WERI-Rb-1 (cell line): ENCODE measurements at regions not wholly inside any gene's neighbourhood (a gene's known extent, or its start where the extent isn't known, plus 50 kb on each side); places are given as distances from the start of the nearest gene placed in this dataset.

Experiments used
- DNase-seq: peaks from one replicate; pipeline ENCODE4 v3.0.0-alpha.2; 2020
- H3K27ac ChIP-seq: fragments of 250-450 bp; sonication (Bioruptor Pico); 2 replicates; pipeline ENCODE4 v1.5.1; 2020; ENCODE audit warnings: mild to moderate bottlenecking, moderate library complexity
- H3K27me3 ChIP-seq: fragments of 250-450 bp; sonication (Bioruptor Pico); 2 replicates; pipeline ENCODE4 v1.5.1; 2021; ENCODE audit warnings: mild to moderate bottlenecking, low read depth, moderate library complexity; ENCODE audit not compliant: insufficient read depth, severe bottlenecking
- H3K36me3 ChIP-seq: fragments of 250-450 bp; sonication (Bioruptor Pico); 2 replicates; pipeline ENCODE4 v1.5.1; 2020; ENCODE audit warnings: mild to moderate bottlenecking, moderate library complexity
- H3K4me3 ChIP-seq: 2 replicates; pipeline ENCODE4 v1.5.1; 2011; ENCODE audit warnings: low read depth, mild to moderate bottlenecking, control low read depth, low read length
- H3K9me3 ChIP-seq: fragments of 250-450 bp; sonication (Bioruptor Pico); 2 replicates; pipeline ENCODE4 v1.5.1; 2021; ENCODE audit warnings: mild to moderate bottlenecking, moderate library complexity; ENCODE audit not compliant: severe bottlenecking
- TF ChIP-seq, protein P1 (sequence below): IDR thresholded peaks from 2 replicates; pipeline ENCODE4 v1.5.1; 2011; ENCODE audit warnings: low read depth, mild to moderate bottlenecking, control low read depth, inconsistent platforms, low read length

DNA sequence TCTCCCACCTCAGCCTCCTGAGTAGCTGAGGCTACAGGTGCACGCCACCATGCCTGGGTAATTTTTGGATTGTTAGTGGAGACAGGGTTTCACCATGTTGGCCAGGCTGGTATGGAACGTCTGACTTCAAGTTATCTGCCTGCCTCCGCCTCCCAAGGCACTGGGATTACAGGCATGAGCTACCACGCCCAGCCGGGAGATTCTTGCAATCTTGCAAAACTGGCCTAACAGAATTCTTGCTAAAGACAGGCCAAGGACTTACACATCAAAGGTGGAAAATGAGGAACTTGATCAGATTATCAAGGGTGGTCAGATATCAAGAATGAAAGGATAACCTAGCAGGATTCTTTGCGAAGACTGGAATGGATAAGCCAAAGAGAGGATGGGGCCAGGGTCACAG is 98.3 kb upstream of the TIAM1 start:
- no peaks in the 10 kb centered on the region for H3K27me3 ChIP-seq
- H3K27ac ChIP-seq, result no peak overlapping the region
- no peak for DNase-seq
- peaks cover 3% of the 10 kb centered on the region for H3K9me3 ChIP-seq
- TF ChIP-seq, protein P1, sequence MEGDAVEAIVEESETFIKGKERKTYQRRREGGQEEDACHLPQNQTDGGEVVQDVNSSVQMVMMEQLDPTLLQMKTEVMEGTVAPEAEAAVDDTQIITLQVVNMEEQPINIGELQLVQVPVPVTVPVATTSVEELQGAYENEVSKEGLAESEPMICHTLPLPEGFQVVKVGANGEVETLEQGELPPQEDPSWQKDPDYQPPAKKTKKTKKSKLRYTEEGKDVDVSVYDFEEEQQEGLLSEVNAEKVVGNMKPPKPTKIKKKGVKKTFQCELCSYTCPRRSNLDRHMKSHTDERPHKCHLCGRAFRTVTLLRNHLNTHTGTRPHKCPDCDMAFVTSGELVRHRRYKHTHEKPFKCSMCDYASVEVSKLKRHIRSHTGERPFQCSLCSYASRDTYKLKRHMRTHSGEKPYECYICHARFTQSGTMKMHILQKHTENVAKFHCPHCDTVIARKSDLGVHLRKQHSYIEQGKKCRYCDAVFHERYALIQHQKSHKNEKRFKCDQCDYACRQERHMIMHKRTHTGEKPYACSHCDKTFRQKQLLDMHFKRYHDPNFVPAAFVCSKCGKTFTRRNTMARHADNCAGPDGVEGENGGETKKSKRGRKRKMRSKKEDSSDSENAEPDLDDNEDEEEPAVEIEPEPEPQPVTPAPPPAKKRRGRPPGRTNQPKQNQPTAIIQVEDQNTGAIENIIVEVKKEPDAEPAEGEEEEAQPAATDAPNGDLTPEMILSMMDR, result no peak
- no peak overlapping the region for H3K4me3 ChIP-seq
- H3K36me3 ChIP-seq, result no peaks in the 10 kb centered on the region

DNA sequence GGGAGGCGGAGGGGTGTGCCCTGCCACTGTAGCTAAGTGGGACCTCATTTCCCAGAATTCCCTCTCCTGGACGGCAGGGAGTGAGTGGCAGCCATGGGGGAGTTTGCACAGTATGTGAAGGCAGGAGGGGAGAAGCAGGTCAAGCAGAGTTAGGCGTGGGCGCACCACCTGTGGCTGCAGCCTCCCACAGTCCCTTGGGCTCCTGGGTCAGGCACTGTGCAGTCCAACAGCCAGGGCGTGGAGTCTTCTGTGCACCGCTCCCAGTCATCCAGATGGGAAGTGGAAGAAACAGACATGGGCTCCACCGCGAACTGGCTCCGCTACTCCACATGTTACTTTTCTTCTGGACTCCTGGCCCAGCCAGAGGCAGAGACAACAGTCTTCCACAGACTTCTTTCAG is 85.4 kb upstream of the TIAM1 start:
- no peak overlapping the region for H3K27ac ChIP-seq
- H3K4me3 ChIP-seq, result no peak overlapping the region
- peaks cover 3% of the 10 kb centered on the region; the same call in 1 of the 2 replicates for H3K36me3 ChIP-seq
- TF ChIP-seq, protein P1, result no peak
- no peak for DNase-seq
- no peaks in the 10 kb centered on the region for H3K27me3 ChIP-seq
- no peaks in the 10 kb centered on the region for H3K9me3 ChIP-seq

DNA sequence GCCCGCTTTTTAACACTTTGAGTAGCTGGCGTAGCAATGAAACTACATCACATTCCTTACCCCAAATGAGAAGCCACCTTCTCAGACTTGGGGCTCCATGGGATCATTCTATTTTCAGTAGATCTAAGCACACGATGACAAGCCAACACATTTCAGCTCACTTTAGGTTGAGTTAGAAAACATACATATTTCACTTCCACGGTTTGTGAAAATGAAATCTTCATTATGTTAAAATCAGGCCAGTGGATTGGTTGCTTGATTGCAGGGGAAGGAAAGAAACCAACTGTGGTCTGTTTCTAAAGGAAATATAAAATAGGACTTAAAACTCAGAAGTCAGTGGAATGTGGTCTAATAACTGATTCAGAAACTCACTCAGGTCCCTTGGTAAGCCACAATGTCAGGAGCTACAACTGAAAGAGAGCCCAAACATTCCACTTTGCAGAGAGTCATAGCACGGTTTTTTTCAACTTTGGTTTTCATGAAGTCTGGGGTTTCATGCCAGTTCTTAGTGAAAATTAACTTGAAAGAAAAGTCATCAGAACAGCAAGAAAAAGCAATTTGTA is 82.3 kb upstream of the TIAM1 start:
- H3K27ac ChIP-seq, result no peak overlapping the region
- TF ChIP-seq, protein P1, result no peak

GRCh38 chr21:31425138-31425537 is 81.1 kb upstream of the TIAM1 start:
- Histone ChIP-seq H3K9me3 (no peaks in the 10 kb centered on the region), H3K27ac (no peak overlapping the region), H3K36me3 (peaks cover 3% of the 10 kb centered on the region; the same call in 1 of the 2 replicates), H3K27me3 (no peaks in the 10 kb centered on the region), H3K4me3 (no peak overlapping the region)
- no peak for DNase-seq
- TF ChIP-seq, protein P1, result no peak

More for the DNA sequence above, 82.3 kb upstream of the TIAM1 start:
- Histone ChIP-seq H3K4me3 (no peak overlapping the region), H3K36me3 (peaks cover 3% of the 10 kb centered on the region; the same call in 1 of the 2 replicates), H3K9me3 (no peaks in the 10 kb centered on the region), H3K27me3 (no peaks in the 10 kb centered on the region)
- DNase-seq, result no peak

DNA sequence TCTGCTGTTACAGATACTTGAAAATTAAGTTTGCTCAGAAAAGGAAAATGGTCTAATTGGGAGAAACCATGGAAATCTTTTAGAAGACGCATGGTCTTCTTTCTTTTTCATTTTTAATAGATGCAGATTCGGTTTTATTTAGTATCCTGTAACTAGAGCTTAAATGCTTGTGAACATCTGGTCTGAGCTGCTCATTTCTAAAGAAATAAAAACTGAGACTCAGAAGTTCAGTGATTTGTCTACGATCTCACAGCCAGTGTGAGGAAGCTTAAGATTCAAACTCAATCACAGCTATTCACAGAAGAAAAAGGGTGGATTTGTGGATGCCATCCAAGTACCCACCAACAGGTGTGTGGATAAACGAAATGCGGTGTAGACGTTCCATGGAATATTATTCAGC is 80.0 kb upstream of the TIAM1 start:
- DNase-seq, result no peak
- Histone ChIP-seq H3K36me3 (no peaks in the 10 kb centered on the region), H3K4me3 (no peak overlapping the region), H3K27ac (no peak overlapping the region), H3K27me3 (no peaks in the 10 kb centered on the region), H3K9me3 (no peaks in the 10 kb centered on the region)
- TF ChIP-seq, protein P1, result no peak

DNA sequence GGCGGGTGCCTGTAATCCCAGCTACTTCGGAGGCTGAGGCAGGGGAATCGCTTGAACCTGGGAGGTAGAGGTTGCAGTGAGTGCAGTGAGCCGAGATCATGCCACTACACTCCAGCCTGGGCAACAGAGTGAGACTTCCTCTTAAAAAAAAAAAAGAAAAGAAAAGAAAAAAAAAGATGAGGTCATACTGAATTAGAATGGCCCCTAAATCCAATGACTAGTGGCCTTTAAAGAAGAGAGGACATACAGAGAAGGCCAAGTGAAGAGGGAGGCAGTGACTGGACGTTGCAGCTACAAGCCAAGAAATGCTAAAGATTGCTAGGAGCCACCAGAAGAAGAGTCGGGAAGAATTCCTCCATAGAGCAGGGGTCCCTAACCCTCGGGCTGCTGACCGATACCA is 76.9 kb upstream of the TIAM1 start:
- no peak overlapping the region for H3K27ac ChIP-seq
- TF ChIP-seq, protein P1, result no peak
- DNase-seq, result no peak
- no peaks in the 10 kb centered on the region for H3K27me3 ChIP-seq
- H3K36me3 ChIP-seq, result no peaks in the 10 kb centered on the region
- no peaks in the 10 kb centered on the region for H3K9me3 ChIP-seq
- H3K4me3 ChIP-seq, result no peak overlapping the region
